ENCODE measurements at regions not wholly inside any gene's neighbourhood (a gene's known extent, or its start where the extent isn't known, plus 50 kb on each side); places are given as distances from the start of the nearest gene placed in this dataset.

GRCh38 chr2:225764346-225764745 is 364.8 kb downstream of the NYAP2 start:
- TF ChIP-seq POLR2AphosphoS5 (IDR thresholded peaks at IDR 0.05; ENCODE audit: low read depth, low read length) (no peak), POLR2A (IDR thresholded peaks at IDR 0.05; ENCODE audit: low read depth, low read length) (no peak)

Measured in GM12892 (cell line).